Transverse colon (tissue), 4 donors: ENCODE measurements at regions not wholly inside any gene's neighbourhood (a gene's known extent, or its start where the extent isn't known, plus 50 kb on each side); places are given as distances from the start of the nearest gene placed in this dataset.

Source experiments
- DNase-seq: peaks from one replicate; pipeline ENCODE4 v3.0.0-alpha.2; 2019
- H3K27ac ChIP-seq, 4 donors: fragments of 200-600 bp; sonication (generic); 2 replicates each; pipeline ENCODE4 v1.5.1; 2016 to 2018; ENCODE audit warnings: inconsistent platforms in 4 of 4
- H3K27me3 ChIP-seq: fragments of 200-600 bp; sonication (generic); 2 replicates; pipeline ENCODE4 v1.5.1; 2017; ENCODE audit warnings: inconsistent platforms
- H3K36me3 ChIP-seq, 4 donors: fragments of 200-600 bp; sonication (generic); 2 replicates each; pipeline ENCODE4 v1.5.1; 2017 to 2019; ENCODE audit warnings: inconsistent platforms in 4 of 4
- H3K4me1 ChIP-seq, 4 donors: fragments of 200-600 bp; sonication (generic); 2 replicates each; pipeline ENCODE4 v1.5.1; 2017 to 2020; ENCODE audit warnings: inconsistent platforms in 4 of 4
- H3K4me3 ChIP-seq, 4 donors: fragments of 200-600 bp; sonication (generic); 1 replicate in 1 of 4; 2 replicates in 3 of 4; pipeline versions ENCODE4 v1.5.1 to v1.6.1; 2017 to 2019; ENCODE audit warnings: inconsistent platforms in 4 of 4
- H3K9me3 ChIP-seq, 2 donors: fragments of 200-600 bp; sonication (generic); 2 replicates each; pipeline ENCODE4 v1.5.1; 2017 to 2019; ENCODE audit warnings: inconsistent platforms in 2 of 2
- CTCF ChIP-seq, 5 experiments: fragments of 200-600 bp in 3 of 5; fragments of 450-650 bp in 2 of 5; sonication (generic) in 3 of 5; IDR thresholded peaks; 1 replicate in 2 of 5; 2 replicates in 3 of 5; pipeline ENCODE4 v1.5.1; 2016 to 2017; ENCODE audit warnings: antibody characterized with exemption in 5 of 5, inconsistent platforms in 3 of 5, mild to moderate bottlenecking in 2 of 5, moderate library complexity in 1 of 5
- EP300 ChIP-seq: sonication (generic); formaldehyde crosslinking; IDR thresholded peaks from one replicate; pipeline ENCODE4 v1.6.1; 2017; ENCODE audit warnings: antibody characterized with exemption, low read depth
- POLR2A ChIP-seq: fragments of 450-650 bp; IDR thresholded peaks from one replicate; pipeline ENCODE4 v1.6.1; 2016; ENCODE audit warnings: antibody characterized with exemption, mild to moderate bottlenecking, moderate library complexity
- POLR2AphosphoS5 ChIP-seq, 3 donors: sonication (generic); formaldehyde crosslinking; IDR thresholded peaks; one replicate each; pipeline ENCODE4 v1.6.1; 2016; ENCODE audit warnings: antibody characterized with exemption in 3 of 3
- WGBS, 2 donors: methylation state at CpG; one replicate each; pipeline ENCODE4 v1.1.5; 2018; ENCODE audit warnings: low coverage in 1 of 2; 5-methylcytosine and 5-hydroxymethylcytosine counted together
- in situ Hi-C, 4 donors: fragments of 200-750 bp; cut with MboI; loops; one replicate each; pipeline versions ENCODE4 v1.15.0 to v1.15.1; 2017; ENCODE audit warnings: low sequenced_read_pairs in 3 of 4, low pct_ligation_motif_present in 1 of 4, low pct_unique_long_range_greater_than_20kb in 1 of 4
- intact Hi-C: fragments of 100-400 bp; cut with DNase I; formaldehyde crosslinking; loops from one replicate; pipeline ENCODE4 v1.15.1; 2023; ENCODE audit warnings: low total_unique reads

DNA sequence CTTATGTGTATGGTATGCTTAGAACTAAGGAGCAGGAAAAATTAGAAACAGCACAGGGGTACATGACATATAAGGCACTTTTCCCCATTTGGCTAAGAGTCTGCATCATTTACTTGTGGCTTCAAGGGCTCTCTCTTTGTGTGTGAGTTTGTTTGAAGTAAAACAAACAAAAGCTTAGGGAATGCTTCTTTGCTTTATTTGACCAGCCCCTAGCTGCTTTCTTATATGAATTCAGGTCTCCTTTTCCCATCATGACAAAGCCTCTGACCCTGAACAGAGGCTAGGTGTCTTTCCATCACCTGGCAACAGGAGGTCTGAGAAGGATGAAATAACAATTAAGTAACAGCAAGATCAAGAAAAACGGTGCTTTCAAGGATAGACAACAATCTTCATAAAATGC is 643.8 kb upstream of the ADGRL2 start:
- WGBS, 2 donors, result 38 to 57% methylated on average over 1 of the region's 1 CpG
- in situ Hi-C loops, result no loop called here
- Histone ChIP-seq H3K4me1 (no peaks in the 10 kb centered on the region), H3K27me3 (no peaks in the 10 kb centered on the region), H3K9me3 (no peaks in the 10 kb centered on the region), H3K36me3 (no peaks in the 10 kb centered on the region), H3K4me3 (no peak overlapping the region), H3K27ac (no peak overlapping the region)
- no peak for TF ChIP-seq POLR2AphosphoS5 (IDR thresholded peaks at IDR 0.05)
- TF ChIP-seq EP300, result no peak
- TF ChIP-seq CTCF (IDR thresholded peaks at IDR 0.05), result no peak
- TF ChIP-seq POLR2A, result no peak
- intact Hi-C loops, result no loop called here
- no peak for DNase-seq

DNA sequence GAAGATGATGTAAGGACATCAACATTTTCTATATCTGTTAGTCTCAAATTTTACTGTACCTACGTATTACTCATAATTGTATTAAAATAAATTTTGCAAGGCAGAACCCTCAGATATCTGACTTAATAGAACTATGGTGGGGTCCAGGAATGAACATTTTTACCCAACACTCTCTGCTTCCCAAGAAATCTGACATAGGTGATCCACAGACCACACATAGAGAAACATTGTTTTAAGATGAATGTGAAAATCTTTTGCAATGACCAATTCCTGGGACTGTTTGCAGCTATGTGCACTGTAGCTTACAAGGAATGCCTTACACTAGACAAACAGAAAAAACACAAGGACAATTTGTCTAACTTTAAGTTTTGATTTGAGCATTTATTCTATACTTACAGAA is 645.6 kb upstream of the ADGRL2 start:
- intact Hi-C loops, result no loop called here
- no peaks in the 10 kb centered on the region for H3K36me3 ChIP-seq
- H3K27me3 ChIP-seq, result no peaks in the 10 kb centered on the region
- TF ChIP-seq EP300, result no peak
- TF ChIP-seq CTCF (IDR thresholded peaks at IDR 0.05), result no peak
- no peak for TF ChIP-seq POLR2AphosphoS5 (IDR thresholded peaks at IDR 0.05)
- TF ChIP-seq POLR2A, result no peak
- no peak overlapping the region for H3K27ac ChIP-seq
- H3K9me3 ChIP-seq, result no peaks in the 10 kb centered on the region
- no peak for DNase-seq
- no peaks in the 10 kb centered on the region for H3K4me1 ChIP-seq
- H3K4me3 ChIP-seq, result no peak overlapping the region
- WGBS, 2 donors, result 78 to 83% methylated on average over 1 of the region's 1 CpG
- in situ Hi-C loops, result no loop called here

- no peaks in the 10 kb centered on the region for H3K4me1 ChIP-seq
- H3K9me3 ChIP-seq, result no peaks in the 10 kb centered on the region
- H3K27ac ChIP-seq, result no peak overlapping the region
- intact Hi-C loops, result no loop called here
- TF ChIP-seq POLR2A, result no peak
- no peak for TF ChIP-seq EP300
- in situ Hi-C loops, result no loop called here
- H3K4me3 ChIP-seq, result no peak overlapping the region
- H3K27me3 ChIP-seq, result no peaks in the 10 kb centered on the region
- no peaks in the 10 kb centered on the region for H3K36me3 ChIP-seq
- WGBS, 2 donors, result 25 to 29% methylated on average over 1 of the region's 1 CpG
- no peak for DNase-seq
Observed at GRCh38 chr1:81151206-81151605, 649.5 kb upstream of the ADGRL2 start.

GRCh38 chr1:81149649-81150325 is 650.9 kb upstream of the ADGRL2 start:
- in situ Hi-C loops (no loop called here), intact Hi-C loops (no loop called here)
- TF ChIP-seq POLR2A (no peak), CTCF (IDR thresholded peaks at IDR 0.05) (no peak), POLR2AphosphoS5 (IDR thresholded peaks at IDR 0.05) (no peak), EP300 (no peak)
- no peak for DNase-seq
- Histone ChIP-seq H3K9me3 (no peaks in the 10 kb centered on the region), H3K36me3 (no peaks in the 10 kb centered on the region), H3K4me1 (no peaks in the 10 kb centered on the region), H3K27ac (no peak overlapping the region), H3K4me3 (no peak overlapping the region), H3K27me3 (no peaks in the 10 kb centered on the region)
- WGBS, 2 donors, result 46 to 63% methylated on average over 2 of the region's 2 CpGs
